BLaER1 (cell line): ENCODE measurements at regions not wholly inside any gene's neighbourhood (a gene's known extent, or its start where the extent isn't known, plus 50 kb on each side); places are given as distances from the start of the nearest gene placed in this dataset.

Experiments
- H3K27ac ChIP-seq: shearing (Covaris generic); formaldehyde crosslinking; 2 replicates; pipeline ENCODE4 v1.8.1; 2022
- H3K27me3 ChIP-seq: shearing (Covaris generic); formaldehyde crosslinking; 2 replicates; pipeline ENCODE4 v1.8.1; 2022
- H3K36me3 ChIP-seq: shearing (Covaris generic); formaldehyde crosslinking; 2 replicates; pipeline ENCODE4 v1.8.1; 2022
- H3K4me1 ChIP-seq: shearing (Covaris generic); formaldehyde crosslinking; 2 replicates; pipeline ENCODE4 v1.8.1; 2022
- H3K4me2 ChIP-seq: shearing (Covaris generic); formaldehyde crosslinking; 2 replicates; pipeline ENCODE4 v1.8.1; 2022
- H3K4me3 ChIP-seq: shearing (Covaris generic); formaldehyde crosslinking; 2 replicates; pipeline ENCODE4 v1.8.1; 2022
- H3K9ac ChIP-seq: shearing (Covaris generic); formaldehyde crosslinking; 2 replicates; pipeline ENCODE4 v1.8.1; 2022
- H3K9me3 ChIP-seq: shearing (Covaris generic); formaldehyde crosslinking; 2 replicates; pipeline ENCODE4 v1.8.1; 2022
- H4K20me1 ChIP-seq: shearing (Covaris generic); formaldehyde crosslinking; 2 replicates; pipeline ENCODE4 v1.8.1; 2022
- Cebpa-rat ChIP-seq: shearing (Covaris generic); IDR thresholded peaks from 2 replicates; pipeline ENCODE4 v1.8.1; 2022

GRCh38 chr6:102895683-102896082 lies 1502.2 kb downstream of the GRIK2 start:
- Histone ChIP-seq H3K9ac (no peak overlapping the region), H3K4me3 (no peak overlapping the region), H3K36me3 (no peaks in the 10 kb centered on the region), H4K20me1 (no peaks in the 10 kb centered on the region), H3K4me2 (no peak overlapping the region), H3K27me3 (no peaks in the 10 kb centered on the region), H3K9me3 (no peaks in the 10 kb centered on the region), H3K4me1 (no peaks in the 10 kb centered on the region), H3K27ac (no peak overlapping the region)
- TF ChIP-seq Cebpa-rat, result no peak

- Histone ChIP-seq H3K9me3 (no peaks in the 10 kb centered on the region), H3K36me3 (no peaks in the 10 kb centered on the region), H3K4me2 (no peak overlapping the region), H4K20me1 (no peaks in the 10 kb centered on the region), H3K9ac (no peak overlapping the region), H3K27ac (no peak overlapping the region), H3K4me1 (no peaks in the 10 kb centered on the region), H3K27me3 (no peaks in the 10 kb centered on the region), H3K4me3 (no peak overlapping the region)
- TF ChIP-seq Cebpa-rat, result no peak
Observed at GRCh38 chr6:102885165-102885564, 1491.7 kb downstream of the GRIK2 start.

GRCh38 chr6:102853249-102853955 lies 1459.9 kb downstream of the GRIK2 start:
- no peak for TF ChIP-seq Cebpa-rat
- H3K4me3 ChIP-seq, result no peak overlapping the region
- no peaks in the 10 kb centered on the region for H3K27me3 ChIP-seq
- H3K4me2 ChIP-seq, result no peak overlapping the region
- no peaks in the 10 kb centered on the region for H3K36me3 ChIP-seq
- H3K4me1 ChIP-seq, result no peaks in the 10 kb centered on the region
- no peaks in the 10 kb centered on the region for H3K9me3 ChIP-seq
- H4K20me1 ChIP-seq, result no peaks in the 10 kb centered on the region
- no peak overlapping the region for H3K9ac ChIP-seq
- no peak overlapping the region for H3K27ac ChIP-seq

- Histone ChIP-seq H3K4me3 (no peak overlapping the region), H3K9ac (no peak overlapping the region), H3K4me2 (no peak overlapping the region), H3K27me3 (no peaks in the 10 kb centered on the region), H3K4me1 (no peaks in the 10 kb centered on the region), H3K36me3 (no peaks in the 10 kb centered on the region), H4K20me1 (no peaks in the 10 kb centered on the region), H3K27ac (no peak overlapping the region), H3K9me3 (no peaks in the 10 kb centered on the region)
- TF ChIP-seq Cebpa-rat, result no peak
Observed at GRCh38 chr6:102848796-102849195, 1455.3 kb downstream of the GRIK2 start.

- no peak for TF ChIP-seq Cebpa-rat
- no peak overlapping the region for H3K4me2 ChIP-seq
- H3K36me3 ChIP-seq, result no peaks in the 10 kb centered on the region
- no peak overlapping the region for H3K27ac ChIP-seq
- no peak overlapping the region for H3K4me3 ChIP-seq
- H3K9me3 ChIP-seq, result no peaks in the 10 kb centered on the region
- H3K27me3 ChIP-seq, result no peaks in the 10 kb centered on the region
- H4K20me1 ChIP-seq, result no peaks in the 10 kb centered on the region
- H3K4me1 ChIP-seq, result no peaks in the 10 kb centered on the region
- no peak overlapping the region for H3K9ac ChIP-seq
Observed at GRCh38 chr6:102848210-102848609, 1454.7 kb downstream of the GRIK2 start.

DNA sequence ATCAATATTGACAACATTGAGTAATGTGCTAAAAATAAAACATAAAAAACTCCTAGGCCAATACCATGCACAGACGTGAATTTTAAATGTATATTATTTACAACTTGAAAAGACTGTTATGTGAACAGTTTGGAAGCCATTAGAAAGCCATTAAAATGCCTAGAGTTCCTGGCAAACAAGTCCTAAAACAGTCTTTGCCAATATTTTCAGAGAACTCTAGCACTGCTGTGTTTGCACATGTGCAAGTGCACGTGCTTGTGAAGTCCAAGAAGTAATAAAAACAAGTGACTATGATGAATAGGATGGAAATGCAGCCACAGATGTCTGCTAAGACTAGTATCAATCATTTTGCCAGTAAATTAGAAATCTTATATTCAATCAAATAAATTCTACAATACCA lies 1447.6 kb downstream of the GRIK2 start:
- no peak for TF ChIP-seq Cebpa-rat
- H4K20me1 ChIP-seq, result no peaks in the 10 kb centered on the region
- H3K4me1 ChIP-seq, result no peaks in the 10 kb centered on the region
- no peak overlapping the region for H3K4me3 ChIP-seq
- H3K36me3 ChIP-seq, result no peaks in the 10 kb centered on the region
- no peak overlapping the region for H3K9ac ChIP-seq
- no peaks in the 10 kb centered on the region for H3K27me3 ChIP-seq
- no peak overlapping the region for H3K27ac ChIP-seq
- no peak overlapping the region for H3K4me2 ChIP-seq
- no peaks in the 10 kb centered on the region for H3K9me3 ChIP-seq

DNA sequence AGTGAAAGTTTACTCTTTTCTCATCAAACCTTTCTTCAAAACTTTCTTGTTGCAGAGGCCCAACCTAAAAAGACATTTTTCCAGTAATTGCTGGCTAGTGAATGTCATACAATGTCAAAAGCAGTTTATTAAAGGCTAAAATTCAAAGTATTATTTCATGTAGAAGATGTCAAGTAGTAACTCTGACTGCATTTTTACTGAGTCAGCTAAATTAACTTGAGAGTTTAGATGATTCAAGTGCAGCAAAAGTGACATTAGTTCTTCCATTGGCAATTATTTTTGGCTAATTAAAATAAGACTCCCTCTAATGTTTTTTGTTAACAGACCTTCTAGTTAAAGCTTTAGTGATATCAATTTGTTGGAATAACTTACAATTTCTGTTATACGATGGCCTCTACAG lies 1438.5 kb downstream of the GRIK2 start:
- no peaks in the 10 kb centered on the region for H3K36me3 ChIP-seq
- H3K27me3 ChIP-seq, result no peaks in the 10 kb centered on the region
- no peak overlapping the region for H3K27ac ChIP-seq
- no peak overlapping the region for H3K9ac ChIP-seq
- H4K20me1 ChIP-seq, result no peaks in the 10 kb centered on the region
- TF ChIP-seq Cebpa-rat, result no peak
- H3K4me2 ChIP-seq, result no peak overlapping the region
- no peaks in the 10 kb centered on the region for H3K4me1 ChIP-seq
- H3K4me3 ChIP-seq, result no peak overlapping the region
- no peaks in the 10 kb centered on the region for H3K9me3 ChIP-seq

- Histone ChIP-seq H3K27ac (no peak overlapping the region), H3K4me2 (no peak overlapping the region), H3K9ac (no peak overlapping the region), H4K20me1 (no peaks in the 10 kb centered on the region), H3K36me3 (no peaks in the 10 kb centered on the region), H3K9me3 (no peaks in the 10 kb centered on the region), H3K4me3 (no peak overlapping the region), H3K27me3 (no peaks in the 10 kb centered on the region), H3K4me1 (no peaks in the 10 kb centered on the region)
- TF ChIP-seq Cebpa-rat, result no peak
Observed at GRCh38 chr6:102820098-102820497, 1426.6 kb downstream of the GRIK2 start.

DNA sequence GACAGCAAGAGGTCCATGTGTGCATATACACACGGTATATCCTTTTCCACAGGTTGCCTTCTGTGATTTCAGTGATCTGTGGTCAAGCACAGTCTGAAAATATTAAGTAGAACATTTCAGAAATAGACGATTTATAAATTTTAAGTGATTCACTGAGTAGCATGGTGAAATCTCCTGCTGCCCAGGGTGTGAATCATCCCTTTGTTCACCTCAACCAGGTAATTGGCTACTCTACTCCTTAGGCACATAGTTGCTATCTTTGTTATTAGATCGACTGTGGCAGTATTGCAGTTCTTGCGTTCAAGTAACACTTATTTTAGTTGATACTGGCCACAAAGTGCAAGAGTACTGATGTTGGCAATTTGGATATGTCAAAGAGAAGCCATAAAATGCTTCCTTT lies 1421.7 kb downstream of the GRIK2 start:
- Histone ChIP-seq H3K36me3 (no peaks in the 10 kb centered on the region), H3K27ac (no peak overlapping the region), H3K27me3 (no peaks in the 10 kb centered on the region), H3K4me1 (no peaks in the 10 kb centered on the region), H3K9ac (no peak overlapping the region), H4K20me1 (no peaks in the 10 kb centered on the region), H3K4me3 (no peak overlapping the region), H3K9me3 (no peaks in the 10 kb centered on the region), H3K4me2 (no peak overlapping the region)
- no peak for TF ChIP-seq Cebpa-rat

DNA sequence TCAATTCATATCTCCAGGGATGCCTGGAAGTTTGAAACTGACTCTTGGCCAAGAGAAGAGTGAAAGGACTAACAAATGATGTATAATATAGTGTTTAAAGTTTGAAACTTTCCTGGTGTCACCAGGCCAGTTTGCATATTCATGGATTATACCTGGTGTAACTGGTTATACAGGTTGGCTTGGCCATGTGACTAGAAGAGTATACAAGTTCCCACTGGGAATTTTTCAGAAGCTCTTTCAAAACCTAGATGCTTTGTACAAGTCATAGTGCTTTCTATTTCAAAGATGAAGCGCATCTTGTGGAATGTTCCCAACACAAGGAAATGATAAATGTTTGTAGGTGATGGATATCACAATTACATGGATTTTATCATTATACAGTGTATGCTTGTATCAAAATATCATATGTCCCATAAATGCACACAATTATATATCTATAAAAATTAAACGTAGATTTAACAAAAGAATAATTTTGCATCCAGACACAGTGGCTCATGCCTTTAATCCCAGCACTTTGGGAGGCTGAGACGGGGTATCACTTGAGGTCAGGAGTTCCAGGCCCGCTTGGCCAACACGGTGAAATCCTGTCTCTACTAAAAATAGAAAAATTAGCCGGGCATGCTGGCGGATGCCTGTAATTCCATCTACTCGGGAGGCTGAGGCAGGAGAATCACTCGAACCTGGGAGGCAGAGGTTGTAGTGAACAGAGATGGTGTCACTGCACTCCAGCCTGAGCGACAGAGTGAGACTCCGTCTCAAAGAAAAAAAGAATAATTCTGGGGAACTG lies 1420.2 kb downstream of the GRIK2 start:
- Histone ChIP-seq H3K9me3 (no peaks in the 10 kb centered on the region), H3K4me2 (no peak overlapping the region), H3K27me3 (no peaks in the 10 kb centered on the region), H3K36me3 (no peaks in the 10 kb centered on the region), H3K4me3 (no peak overlapping the region), H3K4me1 (no peaks in the 10 kb centered on the region), H3K9ac (no peak overlapping the region), H4K20me1 (no peaks in the 10 kb centered on the region), H3K27ac (no peak overlapping the region)
- no peak for TF ChIP-seq Cebpa-rat
